ENCODE measurements at regions not wholly inside any gene's neighbourhood (a gene's known extent, or its start where the extent isn't known, plus 50 kb on each side); places are given as distances from the start of the nearest gene placed in this dataset.

DNA sequence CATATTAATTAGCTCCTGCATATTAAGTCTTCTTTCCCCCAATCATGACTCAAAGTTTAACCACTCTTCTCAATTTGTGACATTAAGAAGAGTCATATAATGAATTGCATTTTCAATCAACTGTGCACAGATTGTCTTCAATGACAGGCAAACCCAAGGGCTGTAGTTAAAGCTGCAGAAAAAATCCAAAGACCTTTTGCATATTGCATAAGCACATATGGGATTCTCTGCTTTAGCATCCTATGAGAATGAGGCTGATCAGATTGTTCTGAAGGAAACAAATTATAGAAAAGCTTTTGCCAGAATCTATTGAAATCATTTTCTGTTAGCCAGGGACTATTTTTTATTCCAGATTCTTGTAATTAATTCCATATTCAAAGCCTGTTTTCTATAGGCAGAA, 112.3 kb downstream of the FAM170A start:
- Histone ChIP-seq H3K4me3 (no peak overlapping the region), H3K27me3 (no peaks in the 10 kb centered on the region), H3K4me1 (no peaks in the 10 kb centered on the region), H3K27ac (no peak overlapping the region), H3K9me3 (no peaks in the 10 kb centered on the region), H3K36me3 (no peaks in the 10 kb centered on the region)
- TF ChIP-seq EP300 (IDR thresholded peaks at IDR 0.05) (no peak), POLR2A (IDR thresholded peaks at IDR 0.05) (no peak)
- TF ChIP-seq, protein P1, sequence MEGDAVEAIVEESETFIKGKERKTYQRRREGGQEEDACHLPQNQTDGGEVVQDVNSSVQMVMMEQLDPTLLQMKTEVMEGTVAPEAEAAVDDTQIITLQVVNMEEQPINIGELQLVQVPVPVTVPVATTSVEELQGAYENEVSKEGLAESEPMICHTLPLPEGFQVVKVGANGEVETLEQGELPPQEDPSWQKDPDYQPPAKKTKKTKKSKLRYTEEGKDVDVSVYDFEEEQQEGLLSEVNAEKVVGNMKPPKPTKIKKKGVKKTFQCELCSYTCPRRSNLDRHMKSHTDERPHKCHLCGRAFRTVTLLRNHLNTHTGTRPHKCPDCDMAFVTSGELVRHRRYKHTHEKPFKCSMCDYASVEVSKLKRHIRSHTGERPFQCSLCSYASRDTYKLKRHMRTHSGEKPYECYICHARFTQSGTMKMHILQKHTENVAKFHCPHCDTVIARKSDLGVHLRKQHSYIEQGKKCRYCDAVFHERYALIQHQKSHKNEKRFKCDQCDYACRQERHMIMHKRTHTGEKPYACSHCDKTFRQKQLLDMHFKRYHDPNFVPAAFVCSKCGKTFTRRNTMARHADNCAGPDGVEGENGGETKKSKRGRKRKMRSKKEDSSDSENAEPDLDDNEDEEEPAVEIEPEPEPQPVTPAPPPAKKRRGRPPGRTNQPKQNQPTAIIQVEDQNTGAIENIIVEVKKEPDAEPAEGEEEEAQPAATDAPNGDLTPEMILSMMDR (IDR thresholded peaks at IDR 0.05) = no peak
- DNase-seq (ENCODE audit: low spot score in 2 of 2) = no peak

DNA sequence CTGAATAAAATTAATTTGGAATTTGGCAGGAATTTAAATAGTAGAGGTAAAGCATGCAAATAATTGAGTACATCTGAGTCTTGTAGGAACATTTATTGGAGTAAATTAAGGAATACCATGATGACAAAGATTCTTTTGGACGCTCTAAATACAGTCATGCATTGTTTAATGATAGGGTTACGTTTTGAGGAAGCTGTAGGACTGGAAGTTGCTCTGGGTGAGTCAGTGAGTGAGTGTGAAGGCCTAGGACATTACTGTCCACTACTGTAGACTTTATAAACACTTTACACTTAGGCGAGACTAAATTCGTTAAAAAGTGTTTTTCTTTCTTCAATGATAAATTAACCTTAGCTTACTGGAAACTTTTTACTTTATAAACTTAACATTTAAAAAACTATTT, 113.0 kb downstream of the FAM170A start:
- no peak for TF ChIP-seq EP300 (IDR thresholded peaks at IDR 0.05)
- no peak for TF ChIP-seq POLR2A (IDR thresholded peaks at IDR 0.05)
- TF ChIP-seq, protein P1 (IDR thresholded peaks at IDR 0.05) = no peak
- DNase-seq (ENCODE audit: low spot score in 2 of 2) = no peak
- Histone ChIP-seq H3K36me3 (no peaks in the 10 kb centered on the region), H3K27ac (no peak overlapping the region), H3K9me3 (no peaks in the 10 kb centered on the region), H3K4me3 (no peak overlapping the region), H3K27me3 (no peaks in the 10 kb centered on the region), H3K4me1 (no peaks in the 10 kb centered on the region)
- 46 to 55% methylated on average over 4 of the region's 4 CpGs for WGBS, 2 donors

GRCh38 chr5:119743927-119744326, 114.6 kb downstream of the FAM170A start:
- WGBS, 2 donors = 28 to 43% methylated on average over 1 of the region's 1 CpG
- Histone ChIP-seq H3K4me3 (no peak overlapping the region), H3K27me3 (no peaks in the 10 kb centered on the region), H3K36me3 (no peaks in the 10 kb centered on the region), H3K9me3 (no peaks in the 10 kb centered on the region), H3K4me1 (no peaks in the 10 kb centered on the region), H3K27ac (no peak overlapping the region)
- DNase-seq (ENCODE audit: low spot score in 2 of 2) = no peak
- no peak for TF ChIP-seq POLR2A (IDR thresholded peaks at IDR 0.05)
- TF ChIP-seq, protein P1 (IDR thresholded peaks at IDR 0.05) = no peak
- no peak for TF ChIP-seq EP300 (IDR thresholded peaks at IDR 0.05)

DNA sequence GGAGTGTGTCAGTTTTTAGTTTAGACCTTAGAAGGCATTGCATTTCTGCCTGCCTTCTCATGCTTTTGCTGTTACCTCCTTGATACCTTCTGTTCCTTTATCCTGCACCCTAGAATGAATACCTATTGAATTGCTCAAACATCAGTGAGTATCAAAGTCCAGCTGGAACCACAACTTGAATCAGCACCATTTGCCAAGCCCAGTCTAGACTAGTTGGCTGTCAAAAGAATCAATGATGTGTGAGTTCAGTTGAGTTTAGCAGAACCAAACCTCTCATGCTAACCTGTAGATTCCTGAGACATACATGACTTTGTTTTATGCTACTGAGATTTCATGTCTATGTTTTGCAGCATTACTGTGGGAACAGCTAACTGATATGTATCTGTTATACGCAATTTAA, 116.6 kb downstream of the FAM170A start:
- H3K27me3 ChIP-seq = no peaks in the 10 kb centered on the region
- TF ChIP-seq POLR2A (IDR thresholded peaks at IDR 0.05) (no peak), EP300 (IDR thresholded peaks at IDR 0.05) (no peak)
- TF ChIP-seq, protein P1 (IDR thresholded peaks at IDR 0.05) = no peak
- no peaks in the 10 kb centered on the region for H3K36me3 ChIP-seq
- no peak overlapping the region for H3K4me3 ChIP-seq
- no peak for DNase-seq (ENCODE audit: low spot score in 2 of 2)
- H3K27ac ChIP-seq = no peak overlapping the region
- 89 to 97% methylated on average over 1 of the region's 1 CpG for WGBS, 2 donors
- H3K9me3 ChIP-seq = no peaks in the 10 kb centered on the region
- H3K4me1 ChIP-seq = no peaks in the 10 kb centered on the region

DNA sequence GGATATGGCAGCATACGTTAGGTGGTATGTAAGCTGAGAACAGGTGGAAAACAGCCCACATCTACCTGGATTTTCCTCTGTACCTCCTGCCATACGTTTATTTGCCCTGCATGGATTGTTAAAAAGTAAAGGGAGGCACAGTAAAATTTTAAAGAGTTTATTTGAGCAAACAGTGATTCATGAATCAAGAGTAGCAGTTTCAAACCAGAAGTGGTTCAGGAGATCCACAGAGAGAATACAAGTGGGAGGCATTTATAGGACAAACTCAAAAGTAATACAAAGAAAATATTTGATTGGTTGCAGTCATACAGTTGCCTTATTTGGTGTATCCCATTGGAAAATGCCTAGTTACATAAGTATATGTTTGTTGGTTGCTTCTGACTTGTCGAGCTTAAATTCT, 117.6 kb downstream of the FAM170A start:
- 70 to 73% methylated on average over 3 of the region's 3 CpGs for WGBS, 2 donors
- H3K9me3 ChIP-seq = no peaks in the 10 kb centered on the region
- no peak for DNase-seq (ENCODE audit: low spot score in 2 of 2)
- H3K4me1 ChIP-seq = no peaks in the 10 kb centered on the region
- no peak overlapping the region for H3K27ac ChIP-seq
- TF ChIP-seq POLR2A (IDR thresholded peaks at IDR 0.05) (no peak), EP300 (IDR thresholded peaks at IDR 0.05) (no peak)
- TF ChIP-seq, protein P1 (IDR thresholded peaks at IDR 0.05) = no peak
- H3K4me3 ChIP-seq = no peak overlapping the region
- no peaks in the 10 kb centered on the region for H3K36me3 ChIP-seq
- H3K27me3 ChIP-seq = no peaks in the 10 kb centered on the region

Data from tibial nerve (tissue), 4 donors.